Stimulated activated memory B cell treated with anti-CD40 and anti-IgM and Interleukin-4, amounts not matched to agents 10 μg/mL and 1 μg/mL and 100 μg/mL, for 72 hours (primary cell): ENCODE measurements at regions not wholly inside any gene's neighbourhood (a gene's known extent, or its start where the extent isn't known, plus 50 kb on each side); places are given as distances from the start of the nearest gene placed in this dataset.

Source experiments
- ATAC-seq: fragments of 150-1000 bp; cut with Tn5 transposase; 2 replicates; pipeline ENCODE4 v1.10.0; 2021
- H3K27ac Mint-ChIP-seq: one replicate; pipeline ENCODE4 v1.8.0; 2022; ENCODE audit warnings: mild to moderate bottlenecking, mixed read lengths
- H3K27me3 Mint-ChIP-seq: one replicate; pipeline ENCODE4 v1.8.0; 2022; ENCODE audit warnings: mixed read lengths
- H3K36me3 Mint-ChIP-seq: one replicate; pipeline ENCODE4 v1.8.0; 2022; ENCODE audit warnings: mixed read lengths
- H3K4me1 Mint-ChIP-seq: one replicate; pipeline ENCODE4 v1.8.0; 2022; ENCODE audit warnings: mixed read lengths
- H3K4me3 Mint-ChIP-seq: one replicate; pipeline ENCODE4 v1.8.0; 2022; ENCODE audit warnings: mild to moderate bottlenecking, moderate library complexity, mixed read lengths
- H3K9me3 Mint-ChIP-seq: one replicate; pipeline ENCODE4 v1.8.0; 2022; ENCODE audit warnings: mixed read lengths

DNA sequence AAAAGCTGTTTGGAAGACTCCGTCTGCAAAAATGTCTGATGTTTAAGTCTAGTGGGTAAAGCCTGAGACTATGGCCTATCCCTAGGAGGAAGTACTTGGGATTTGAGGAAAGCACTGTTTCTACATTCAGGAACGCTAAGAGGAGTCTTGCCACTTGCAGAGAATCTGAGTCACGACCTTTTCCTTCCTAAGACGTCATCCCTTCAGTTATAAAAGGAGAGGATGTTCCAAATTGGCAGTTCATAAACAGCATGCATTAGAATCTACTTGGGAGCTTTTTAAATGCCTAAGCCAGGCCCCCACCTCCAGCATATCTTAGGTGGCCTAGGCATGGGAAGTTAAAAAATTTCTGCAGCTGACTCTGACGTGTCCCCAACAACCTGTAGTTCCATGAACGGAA lies 125.9 kb downstream of the TTC32 start:
- no peaks in the 10 kb centered on the region for H3K9me3 Mint-ChIP-seq
- no peak for ATAC-seq
- H3K27ac Mint-ChIP-seq = no peak overlapping the region
- no peaks in the 10 kb centered on the region for H3K4me1 Mint-ChIP-seq
- no peaks in the 10 kb centered on the region for H3K27me3 Mint-ChIP-seq
- H3K4me3 Mint-ChIP-seq = no peak overlapping the region
- no peaks in the 10 kb centered on the region for H3K36me3 Mint-ChIP-seq

DNA sequence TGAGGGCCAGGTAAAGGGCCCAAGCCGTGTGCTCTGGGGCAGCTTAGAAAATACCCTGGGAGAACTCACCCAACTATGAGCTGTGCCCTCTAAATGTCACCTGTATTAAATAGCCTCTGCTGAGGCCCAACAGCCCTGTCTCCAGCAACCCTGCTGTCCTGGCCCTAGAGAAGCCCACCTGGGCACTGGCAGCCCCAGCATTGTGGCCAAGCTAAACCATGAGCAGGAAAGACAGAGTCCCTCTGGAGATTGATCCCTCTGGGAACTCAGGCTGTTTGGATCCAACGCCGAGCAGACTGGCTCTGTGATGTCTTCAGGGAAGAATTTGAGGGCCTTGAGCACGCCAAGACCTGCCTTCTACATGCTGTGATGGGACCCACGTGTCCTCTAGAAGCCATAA lies 126.5 kb downstream of the TTC32 start:
- no peak overlapping the region for H3K27ac Mint-ChIP-seq
- ATAC-seq = no peak
- H3K27me3 Mint-ChIP-seq = no peaks in the 10 kb centered on the region
- H3K4me1 Mint-ChIP-seq = no peaks in the 10 kb centered on the region
- H3K36me3 Mint-ChIP-seq = no peaks in the 10 kb centered on the region
- H3K9me3 Mint-ChIP-seq = no peaks in the 10 kb centered on the region
- H3K4me3 Mint-ChIP-seq = no peak overlapping the region

DNA sequence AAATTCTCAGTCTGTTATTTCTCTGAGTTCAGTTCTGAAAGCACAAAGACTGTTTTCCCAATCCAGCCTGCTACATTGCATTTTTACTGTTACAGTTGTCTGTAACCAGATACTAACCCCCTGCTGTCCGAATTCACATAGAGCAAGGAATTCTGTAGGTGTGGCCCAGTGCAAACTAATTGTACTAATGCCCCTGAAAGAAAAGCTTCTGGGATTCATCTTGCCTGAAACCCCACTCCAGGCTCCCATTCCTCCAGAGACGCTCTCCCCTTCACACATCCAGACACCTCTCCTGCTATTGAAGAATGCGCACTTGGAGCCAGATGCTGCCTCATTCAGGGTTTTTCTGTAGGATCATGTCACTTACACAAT lies 127.0 kb downstream of the TTC32 start:
- Mint-ChIP-seq H3K36me3 (no peaks in the 10 kb centered on the region), H3K27me3 (no peaks in the 10 kb centered on the region), H3K9me3 (no peaks in the 10 kb centered on the region), H3K27ac (no peak overlapping the region), H3K4me1 (no peaks in the 10 kb centered on the region), H3K4me3 (no peak overlapping the region)
- no peak for ATAC-seq

DNA sequence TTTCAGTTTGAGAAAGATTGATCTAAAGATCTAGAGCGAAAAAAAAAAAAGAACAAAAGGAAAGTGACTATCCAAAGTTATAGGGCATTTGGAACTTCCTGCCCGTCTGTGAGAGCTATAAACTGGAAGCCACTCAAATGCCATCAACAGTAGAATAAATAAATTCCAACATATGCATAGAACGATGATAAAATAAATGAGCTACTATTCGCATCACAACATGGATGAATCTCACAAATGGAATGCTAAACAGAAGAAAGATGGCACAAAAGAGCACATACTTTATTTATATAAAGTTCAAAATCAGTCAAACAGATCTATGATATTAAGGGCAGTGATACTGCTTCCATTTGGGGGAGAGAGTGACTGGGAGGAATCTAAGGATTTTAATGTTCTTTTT lies 128.8 kb downstream of the TTC32 start:
- H3K36me3 Mint-ChIP-seq = no peaks in the 10 kb centered on the region
- no peak overlapping the region for H3K27ac Mint-ChIP-seq
- no peaks in the 10 kb centered on the region for H3K9me3 Mint-ChIP-seq
- H3K27me3 Mint-ChIP-seq = no peaks in the 10 kb centered on the region
- H3K4me3 Mint-ChIP-seq = no peak overlapping the region
- ATAC-seq = no peak
- H3K4me1 Mint-ChIP-seq = no peaks in the 10 kb centered on the region

DNA sequence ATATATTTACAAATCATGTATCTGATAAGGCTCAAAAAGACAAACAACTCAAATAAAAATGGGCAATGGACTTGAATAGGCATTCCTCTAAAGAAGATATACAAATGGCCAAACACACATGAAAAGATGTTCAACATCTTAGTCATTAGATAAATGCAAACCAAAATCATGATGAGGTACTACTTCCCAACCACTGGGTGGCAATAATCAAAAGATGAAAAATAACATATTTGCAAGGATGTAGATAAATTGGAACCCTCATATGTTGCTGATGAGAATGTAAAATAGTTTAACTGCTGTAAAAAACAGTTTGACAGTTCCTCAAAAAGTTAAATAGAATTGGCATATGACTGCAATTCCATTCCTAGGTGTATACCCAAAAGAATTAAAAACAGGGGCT lies 132.3 kb downstream of the TTC32 start:
- H3K4me1 Mint-ChIP-seq = no peaks in the 10 kb centered on the region
- no peak for ATAC-seq
- H3K4me3 Mint-ChIP-seq = no peak overlapping the region
- no peaks in the 10 kb centered on the region for H3K9me3 Mint-ChIP-seq
- H3K27ac Mint-ChIP-seq = no peak overlapping the region
- H3K27me3 Mint-ChIP-seq = no peaks in the 10 kb centered on the region
- no peaks in the 10 kb centered on the region for H3K36me3 Mint-ChIP-seq

DNA sequence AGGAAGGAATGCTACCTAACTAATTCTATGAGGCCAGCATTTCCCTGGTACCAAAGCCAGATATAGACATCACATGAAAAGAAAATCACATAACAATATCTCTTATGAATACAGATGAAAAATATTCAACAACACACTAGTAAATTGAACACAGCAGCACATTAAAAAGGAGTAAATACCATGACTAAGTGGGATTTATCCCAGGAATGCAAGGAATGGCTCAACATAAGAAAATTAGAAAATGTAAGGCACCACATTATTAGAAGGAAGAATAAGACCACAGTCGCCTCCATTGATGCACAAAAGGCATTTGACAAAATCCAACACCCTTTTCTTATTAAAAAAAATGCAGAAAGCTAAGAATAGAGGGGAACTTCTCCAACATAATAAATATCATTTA lies 133.9 kb downstream of the TTC32 start:
- Mint-ChIP-seq H3K27ac (no peak overlapping the region), H3K4me1 (no peaks in the 10 kb centered on the region), H3K9me3 (no peaks in the 10 kb centered on the region), H3K36me3 (no peaks in the 10 kb centered on the region), H3K27me3 (no peaks in the 10 kb centered on the region), H3K4me3 (no peak overlapping the region)
- ATAC-seq = no peak

DNA sequence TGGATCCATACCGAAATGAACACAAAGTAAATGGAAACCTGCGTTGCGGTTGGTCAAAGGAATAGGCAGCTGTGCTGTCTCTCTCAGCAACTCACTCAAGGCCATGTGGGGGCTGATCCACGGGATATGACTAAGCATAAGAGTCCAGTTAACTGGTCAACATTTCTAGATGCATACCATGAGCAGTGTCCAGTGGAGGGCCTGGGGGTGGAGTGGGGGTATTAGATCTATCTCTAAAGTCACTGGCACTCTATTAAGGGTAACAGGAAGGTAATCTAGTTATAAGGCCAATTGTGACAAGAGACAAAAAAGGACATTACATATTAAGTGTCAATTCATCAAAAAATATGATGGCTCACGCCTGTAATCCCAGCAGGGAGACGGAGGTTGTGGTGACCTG lies 136.8 kb downstream of the TTC32 start:
- ATAC-seq = no peak
- Mint-ChIP-seq H3K9me3 (no peaks in the 10 kb centered on the region), H3K4me3 (no peak overlapping the region), H3K27ac (no peak overlapping the region), H3K27me3 (no peaks in the 10 kb centered on the region), H3K36me3 (no peaks in the 10 kb centered on the region), H3K4me1 (no peaks in the 10 kb centered on the region)

DNA sequence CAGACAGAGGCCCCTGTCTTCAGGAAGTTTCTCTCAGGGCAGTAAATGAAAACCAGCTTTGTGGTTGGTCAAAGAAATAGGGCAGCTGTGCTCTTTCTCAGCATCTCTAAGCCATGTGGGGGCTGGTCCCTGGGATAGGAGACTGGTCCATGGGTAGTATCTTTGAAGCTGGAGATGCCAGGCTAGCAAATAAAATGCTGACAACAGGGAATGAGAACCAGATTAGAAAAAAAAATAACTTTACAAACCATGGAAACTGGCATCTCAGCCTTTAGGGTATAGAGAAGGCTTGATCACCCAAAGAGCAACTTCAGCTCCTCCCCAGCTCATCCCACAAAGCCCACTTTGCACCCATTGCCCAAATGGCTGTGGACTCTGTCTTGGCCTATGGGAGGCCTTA lies 138.1 kb downstream of the TTC32 start:
- Mint-ChIP-seq H3K4me3 (no peak overlapping the region), H3K27me3 (no peaks in the 10 kb centered on the region), H3K9me3 (no peaks in the 10 kb centered on the region), H3K4me1 (no peaks in the 10 kb centered on the region), H3K27ac (no peak overlapping the region), H3K36me3 (no peaks in the 10 kb centered on the region)
- no peak for ATAC-seq

DNA sequence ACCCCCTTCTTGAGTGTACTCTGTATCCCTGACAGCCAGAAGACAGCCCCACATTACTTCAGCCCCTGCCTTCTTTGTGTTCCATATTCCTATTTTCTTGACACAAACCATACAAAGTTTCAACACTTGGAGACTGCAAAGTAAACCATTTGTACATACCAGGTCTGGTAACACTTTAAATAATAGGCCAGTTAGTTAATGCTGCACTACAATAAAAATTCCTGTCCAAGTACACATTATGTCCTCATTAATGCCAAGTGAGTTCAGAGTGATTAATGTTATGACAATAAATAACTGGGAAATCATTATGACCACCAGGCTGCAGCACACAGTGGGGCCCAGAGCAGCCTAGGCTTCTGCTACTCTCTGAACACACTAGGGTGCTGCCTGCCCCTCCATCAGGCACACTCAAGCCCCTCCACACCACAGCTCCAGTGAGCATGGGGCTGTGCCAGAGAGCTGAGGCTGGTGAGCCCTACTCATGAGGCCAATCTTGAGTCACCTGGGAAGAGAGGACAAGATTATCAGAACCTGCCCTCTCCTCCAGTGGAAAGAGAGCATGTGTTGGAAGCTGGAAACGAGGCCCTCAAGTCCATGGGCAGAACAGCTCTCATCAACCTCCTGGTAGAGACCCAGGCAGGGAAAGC lies 138.7 kb downstream of the TTC32 start:
- Mint-ChIP-seq H3K9me3 (no peaks in the 10 kb centered on the region), H3K4me1 (no peaks in the 10 kb centered on the region), H3K27ac (no peak overlapping the region), H3K4me3 (no peak overlapping the region), H3K27me3 (no peaks in the 10 kb centered on the region), H3K36me3 (no peaks in the 10 kb centered on the region)
- no peak for ATAC-seq

DNA sequence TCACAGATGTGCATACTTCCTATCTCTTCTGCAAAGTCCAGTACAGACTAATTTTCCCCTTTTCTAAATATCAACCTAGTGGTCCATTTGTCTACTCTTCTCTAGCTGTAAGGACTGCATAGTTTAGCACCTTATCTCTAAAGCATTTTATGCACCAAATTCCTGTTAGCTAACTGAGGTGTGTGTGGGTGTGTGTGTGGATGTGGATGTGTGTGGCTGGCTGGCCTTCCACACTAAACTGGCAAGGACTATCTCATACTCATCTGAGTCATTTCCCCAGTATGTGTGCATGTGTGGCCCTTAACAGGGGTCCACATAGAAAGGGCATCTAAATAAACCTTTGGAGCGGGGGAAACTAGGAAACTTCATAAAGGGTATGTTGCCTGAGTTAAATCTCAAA lies 139.6 kb downstream of the TTC32 start:
- no peaks in the 10 kb centered on the region for H3K36me3 Mint-ChIP-seq

DNA sequence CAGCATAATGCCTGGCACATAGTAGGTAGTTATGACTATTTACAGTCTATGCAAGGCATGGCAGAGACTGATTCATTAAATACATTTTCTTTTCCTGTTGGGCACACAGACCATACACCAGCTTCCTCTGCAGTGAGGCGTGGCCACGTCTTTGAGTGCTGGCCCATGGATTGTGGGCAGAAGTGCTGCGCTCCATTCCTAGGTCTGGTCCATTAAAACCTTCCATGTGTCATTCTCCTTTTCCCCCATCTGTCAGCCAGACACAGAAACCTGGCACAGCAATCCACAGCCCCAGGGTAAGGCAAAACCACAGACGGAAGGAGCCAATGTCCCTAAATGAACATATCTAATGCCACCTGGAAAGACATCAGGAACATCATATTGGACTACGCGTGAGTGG lies 141.9 kb downstream of the TTC32 start:
- Mint-ChIP-seq H3K9me3 (no peaks in the 10 kb centered on the region), H3K27ac (no peak overlapping the region), H3K4me1 (no peaks in the 10 kb centered on the region), H3K27me3 (no peaks in the 10 kb centered on the region), H3K4me3 (no peak overlapping the region), H3K36me3 (no peaks in the 10 kb centered on the region)
- no peak for ATAC-seq

More for the DNA sequence above, 139.6 kb downstream of the TTC32 start:
- Mint-ChIP-seq H3K4me3 (no peak overlapping the region), H3K27me3 (no peaks in the 10 kb centered on the region), H3K9me3 (no peaks in the 10 kb centered on the region), H3K4me1 (no peaks in the 10 kb centered on the region), H3K27ac (no peak overlapping the region)
- ATAC-seq = no peak

DNA sequence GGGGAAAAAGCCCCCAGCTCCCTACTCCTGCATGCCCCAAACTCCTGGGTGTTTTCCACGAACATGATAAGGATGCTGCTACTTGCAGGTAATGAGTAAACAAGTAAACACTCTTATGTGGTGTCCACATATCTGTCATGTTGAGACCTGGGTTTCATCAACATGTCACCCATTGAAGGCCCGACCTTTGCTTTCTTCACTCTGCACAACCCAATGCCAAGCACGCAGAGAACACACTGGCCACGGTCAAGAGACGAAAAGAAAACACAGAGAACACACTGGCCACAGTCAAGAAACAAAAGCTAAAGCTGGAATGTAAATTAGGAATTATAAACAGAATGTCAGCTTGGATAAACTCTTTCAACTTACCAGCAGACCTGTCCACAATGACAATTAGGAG lies 143.1 kb downstream of the TTC32 start:
- Mint-ChIP-seq H3K27me3 (no peaks in the 10 kb centered on the region), H3K27ac (no peak overlapping the region), H3K36me3 (no peaks in the 10 kb centered on the region), H3K9me3 (no peaks in the 10 kb centered on the region), H3K4me3 (no peak overlapping the region), H3K4me1 (no peaks in the 10 kb centered on the region)
- ATAC-seq = no peak

DNA sequence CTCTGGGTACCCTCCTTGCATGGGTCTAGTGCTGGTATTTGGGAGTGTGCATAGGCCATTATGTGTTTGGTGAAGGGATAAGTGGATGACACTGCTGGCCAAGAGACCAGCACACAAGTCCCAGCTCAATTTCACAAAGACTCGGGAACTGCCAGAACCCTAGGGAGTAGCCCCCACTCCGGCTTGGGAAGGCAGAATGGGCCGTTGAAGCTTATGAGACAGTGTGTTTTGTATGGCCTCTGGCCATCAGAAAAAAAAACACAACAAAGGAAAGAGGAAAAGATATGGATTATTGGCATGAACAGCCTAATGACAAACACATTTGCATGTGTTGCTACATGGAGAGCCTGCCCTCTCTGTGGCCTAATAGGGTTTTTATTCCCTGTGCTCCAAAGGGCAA lies 144.2 kb downstream of the TTC32 start:
- H3K4me1 Mint-ChIP-seq = no peaks in the 10 kb centered on the region
- no peaks in the 10 kb centered on the region for H3K27me3 Mint-ChIP-seq
- H3K9me3 Mint-ChIP-seq = no peaks in the 10 kb centered on the region
- no peaks in the 10 kb centered on the region for H3K36me3 Mint-ChIP-seq
- H3K27ac Mint-ChIP-seq = no peak overlapping the region
- ATAC-seq = no peak
- no peak overlapping the region for H3K4me3 Mint-ChIP-seq

DNA sequence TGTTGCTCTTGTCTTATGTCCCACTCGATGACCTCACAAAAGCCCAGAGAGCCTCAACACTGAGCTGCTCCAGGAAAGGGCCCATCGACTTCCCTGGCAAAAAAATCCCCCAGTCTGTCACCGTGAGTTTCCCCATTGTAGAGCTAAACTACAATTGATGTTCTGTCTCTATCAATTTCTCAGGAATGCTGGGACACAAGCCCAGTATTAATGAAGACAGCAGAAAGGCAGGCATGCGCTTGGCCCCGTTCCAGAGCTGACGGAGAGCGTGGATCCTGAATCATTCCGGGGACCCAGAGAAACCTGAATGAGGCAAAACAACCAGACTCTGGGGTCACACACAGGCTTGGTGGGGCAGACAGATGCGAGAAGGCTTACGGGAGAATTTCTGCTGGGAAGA lies 146.9 kb downstream of the TTC32 start:
- Mint-ChIP-seq H3K4me3 (no peak overlapping the region), H3K27me3 (peaks cover 14% of the 10 kb centered on the region), H3K9me3 (no peaks in the 10 kb centered on the region), H3K27ac (no peak overlapping the region), H3K4me1 (no peaks in the 10 kb centered on the region), H3K36me3 (no peaks in the 10 kb centered on the region)
- ATAC-seq = no peak

DNA sequence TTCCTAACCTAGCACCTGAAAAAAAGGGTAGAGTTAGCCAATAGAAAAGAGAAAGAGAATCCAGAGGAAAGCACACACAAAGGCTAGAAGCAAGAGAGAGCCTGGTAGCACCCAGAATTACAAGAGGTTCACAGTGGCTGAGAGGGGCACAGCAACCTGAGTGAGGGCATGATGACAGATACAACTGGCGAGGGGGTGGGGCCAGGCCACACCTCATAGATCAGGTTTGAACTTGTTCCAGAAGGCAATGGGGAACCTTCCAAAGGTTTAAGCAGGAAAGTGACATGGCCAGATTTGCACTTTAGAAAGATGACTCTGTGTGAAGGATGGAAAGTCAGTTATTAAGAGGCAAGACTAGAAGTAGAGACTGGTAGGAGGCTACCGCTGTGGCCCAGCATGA lies 148.0 kb downstream of the TTC32 start:
- ATAC-seq = no peak
- Mint-ChIP-seq H3K27me3 (peaks cover 15% of the 10 kb centered on the region), H3K36me3 (no peaks in the 10 kb centered on the region)

DNA sequence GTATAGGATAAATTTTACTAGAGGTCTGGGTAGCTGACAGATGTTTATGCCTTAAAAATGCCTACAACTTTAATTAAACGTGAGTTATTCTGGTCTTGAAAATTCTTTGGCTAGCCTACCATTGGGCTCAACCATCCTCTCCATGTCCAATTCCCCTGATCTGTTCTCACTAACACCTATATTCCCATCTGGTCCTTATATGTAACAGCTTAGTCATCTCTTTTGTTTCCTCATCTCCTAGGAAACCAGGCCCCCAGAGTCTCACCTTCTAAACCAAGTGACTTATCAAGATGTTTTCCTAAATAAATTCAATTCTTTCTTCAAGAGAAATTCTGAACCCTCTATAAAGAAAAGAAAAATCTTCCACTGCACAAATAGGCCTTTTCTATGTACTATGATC lies 148.5 kb downstream of the TTC32 start:
- Mint-ChIP-seq H3K4me3 (no peak overlapping the region), H3K4me1 (no peaks in the 10 kb centered on the region), H3K27ac (no peak overlapping the region), H3K27me3 (peaks cover 15% of the 10 kb centered on the region), H3K9me3 (no peaks in the 10 kb centered on the region), H3K36me3 (no peaks in the 10 kb centered on the region)
- ATAC-seq = no peak

More for the DNA sequence above, 148.0 kb downstream of the TTC32 start:
- Mint-ChIP-seq H3K9me3 (no peaks in the 10 kb centered on the region), H3K4me3 (no peak overlapping the region), H3K27ac (no peak overlapping the region), H3K4me1 (no peaks in the 10 kb centered on the region)

DNA sequence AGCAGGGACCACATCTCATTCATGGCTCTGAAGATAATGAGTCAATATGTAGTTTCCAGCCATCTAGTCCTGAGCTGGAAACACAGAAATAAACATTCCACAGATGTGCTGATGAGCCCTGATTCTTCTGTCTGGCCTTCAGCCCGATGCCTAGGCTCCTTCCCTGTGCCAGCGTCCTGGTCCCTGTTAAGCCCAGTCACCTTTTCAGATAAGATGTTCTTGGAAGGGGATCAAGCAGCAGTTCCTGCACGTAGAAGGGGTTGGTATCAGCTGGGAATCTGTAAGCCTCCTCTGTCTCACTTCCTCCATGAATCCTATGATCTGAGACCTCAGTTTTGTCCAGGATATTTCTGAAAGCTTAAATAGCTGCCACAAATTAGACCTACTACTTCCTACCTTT lies 149.3 kb downstream of the TTC32 start:
- H3K36me3 Mint-ChIP-seq = no peaks in the 10 kb centered on the region
- no peaks in the 10 kb centered on the region for H3K9me3 Mint-ChIP-seq
- no peak overlapping the region for H3K4me3 Mint-ChIP-seq
- peaks cover 15% of the 10 kb centered on the region for H3K27me3 Mint-ChIP-seq
- ATAC-seq = no peak
- H3K27ac Mint-ChIP-seq = no peak overlapping the region
- H3K4me1 Mint-ChIP-seq = no peaks in the 10 kb centered on the region
